Right forelimb (tissue), 1 donor: ENCODE measurements at regions not wholly inside any gene's neighbourhood (a gene's known extent, or its start where the extent isn't known, plus 50 kb on each side); places are given as distances from the start of the nearest gene placed in this dataset.
A peak's percentile ranks its signal among the peaks of the same experiment; 100 is the strongest.
"Not testable (repeated sequence)": the region's sequence is repeated elsewhere in the genome, so short reads cannot be mapped to it uniquely, and the experiment has no call there.

Source experiments
- DNase-seq: peaks from one replicate; pipeline ENCODE4 v3.0.0-alpha.2; 2018

DNA sequence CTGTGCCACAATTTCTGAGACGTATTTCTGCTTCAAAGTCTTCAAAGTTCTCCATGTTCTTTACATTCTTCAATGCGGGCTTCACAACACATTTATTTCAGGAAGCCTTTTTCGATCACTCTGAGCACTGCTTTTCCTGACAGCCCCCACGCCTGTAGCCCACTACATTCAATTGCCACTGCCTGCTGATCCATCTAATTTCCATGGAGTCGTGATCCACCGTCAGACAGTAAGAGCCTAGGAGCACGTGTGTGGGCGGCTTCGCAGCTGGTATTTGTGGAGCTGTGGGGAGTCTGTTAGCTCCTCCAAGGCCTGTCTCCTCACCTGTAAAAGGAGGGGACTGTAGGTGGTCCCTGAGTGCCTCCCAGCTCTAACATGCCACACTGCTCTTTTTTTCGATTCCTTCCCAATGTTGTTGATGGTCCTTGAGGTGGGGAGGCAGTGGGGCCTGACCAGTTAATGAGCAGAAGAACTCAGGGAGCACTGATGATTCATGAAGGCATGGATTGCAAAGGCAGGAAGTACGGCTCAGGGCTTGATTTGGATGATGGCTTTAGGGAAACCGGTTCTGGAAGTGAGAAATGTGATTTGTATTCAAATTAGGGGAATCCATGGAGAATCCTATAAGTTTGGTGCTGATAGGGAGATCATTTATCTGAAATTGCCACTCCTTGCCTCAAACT is 401.1 kb upstream of the PODXL start:
- no peak for DNase-seq

DNA sequence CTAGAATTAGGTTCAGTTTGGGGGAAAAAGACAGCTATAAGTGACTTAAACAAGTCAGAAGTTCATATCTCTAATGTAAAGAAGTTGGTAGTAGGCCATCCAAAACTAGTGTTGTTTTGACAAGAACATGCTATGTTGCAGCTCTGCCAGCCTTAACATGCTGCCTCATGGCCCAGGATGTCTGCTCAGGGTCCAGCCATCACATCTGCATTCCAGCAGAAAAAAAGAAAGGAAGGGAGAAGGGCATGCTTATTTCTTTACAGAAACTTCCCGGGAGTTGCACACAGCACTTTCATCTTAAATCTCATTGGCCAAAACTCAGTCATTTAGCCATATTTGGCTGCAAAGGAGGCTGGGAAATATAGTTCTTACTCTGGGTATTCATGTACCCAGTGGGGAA is 400.4 kb upstream of the PODXL start:
- DNase-seq = no peak

DNA sequence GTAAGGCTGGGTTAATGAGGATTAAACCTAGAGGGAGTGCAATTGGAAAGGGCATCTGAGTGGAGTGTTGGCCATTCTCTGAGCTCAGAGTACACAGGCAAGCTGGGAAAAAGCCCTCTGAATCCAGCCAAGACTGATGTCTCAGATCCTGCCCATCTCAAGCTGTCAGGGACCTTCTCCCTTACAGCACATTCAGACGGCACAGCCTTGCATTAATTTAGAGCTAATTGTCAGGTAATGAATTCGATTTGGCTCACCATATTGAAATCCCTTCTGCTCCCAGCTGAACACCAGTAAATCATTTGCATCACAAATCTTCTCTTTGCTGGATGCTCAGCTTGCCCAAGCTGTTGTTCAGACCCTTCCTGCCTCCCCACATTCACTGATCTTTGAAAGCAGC is 399.3 kb upstream of the PODXL start:
- no peak for DNase-seq

DNA sequence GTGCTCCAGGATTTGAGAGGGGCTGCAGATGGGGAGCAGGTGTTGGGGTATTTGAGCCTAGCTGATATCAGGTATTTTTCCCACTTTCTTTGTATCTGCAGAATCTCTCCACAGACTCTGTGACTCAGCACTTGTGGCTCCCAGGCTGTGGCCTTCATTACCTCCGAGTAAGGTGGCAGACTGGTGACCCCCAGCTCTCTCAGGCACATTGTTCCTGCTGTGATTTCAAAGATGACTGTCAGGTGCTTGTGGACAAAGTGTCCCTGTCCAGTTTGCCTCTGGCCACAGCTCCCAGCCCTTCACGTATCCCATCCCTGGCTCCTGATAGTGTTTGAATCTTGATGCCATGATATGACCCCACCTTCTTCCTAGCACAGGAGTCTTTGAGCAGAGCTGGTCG is 396.8 kb upstream of the PODXL start:
- no peak for DNase-seq

DNA sequence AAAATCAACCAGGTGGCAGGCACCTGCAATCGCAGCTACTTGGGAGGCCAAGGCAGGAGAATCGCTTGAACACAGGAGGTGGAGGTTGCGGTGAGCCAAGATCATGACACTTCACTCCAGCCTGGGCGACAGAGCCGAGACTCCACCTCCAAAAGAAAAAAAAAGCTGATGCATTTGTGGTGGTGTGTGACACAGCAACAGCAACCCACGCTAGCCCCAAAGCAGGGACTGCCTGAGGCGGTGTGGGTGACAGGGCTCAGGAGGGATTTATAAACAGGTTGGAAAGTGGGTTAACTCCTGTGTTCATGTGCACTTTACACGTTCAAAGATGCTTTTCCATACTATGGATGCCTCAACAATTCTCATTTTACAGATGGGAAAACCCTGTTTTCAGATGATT is 395.9 kb upstream of the PODXL start:
- no peak for DNase-seq

DNA sequence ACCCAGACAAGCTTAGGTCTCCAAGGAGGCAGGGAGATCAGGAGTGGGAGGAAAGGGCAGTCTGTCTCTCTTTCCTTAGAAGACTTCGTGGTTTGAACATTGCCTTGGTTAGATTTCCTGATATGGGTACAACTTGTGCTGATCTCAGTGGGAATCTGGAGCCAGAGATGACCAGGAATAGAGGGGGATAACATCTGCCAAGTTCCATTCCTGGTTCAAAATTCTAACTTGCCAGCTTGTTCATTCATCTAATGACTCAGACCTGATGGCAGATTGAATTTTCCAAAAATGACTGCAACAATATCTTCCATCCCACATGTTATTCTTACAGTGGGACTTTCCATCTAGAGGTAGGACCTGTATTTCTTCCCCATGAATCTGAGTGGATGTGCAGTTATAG is 394.3 kb upstream of the PODXL start:
- no peak for DNase-seq

DNA sequence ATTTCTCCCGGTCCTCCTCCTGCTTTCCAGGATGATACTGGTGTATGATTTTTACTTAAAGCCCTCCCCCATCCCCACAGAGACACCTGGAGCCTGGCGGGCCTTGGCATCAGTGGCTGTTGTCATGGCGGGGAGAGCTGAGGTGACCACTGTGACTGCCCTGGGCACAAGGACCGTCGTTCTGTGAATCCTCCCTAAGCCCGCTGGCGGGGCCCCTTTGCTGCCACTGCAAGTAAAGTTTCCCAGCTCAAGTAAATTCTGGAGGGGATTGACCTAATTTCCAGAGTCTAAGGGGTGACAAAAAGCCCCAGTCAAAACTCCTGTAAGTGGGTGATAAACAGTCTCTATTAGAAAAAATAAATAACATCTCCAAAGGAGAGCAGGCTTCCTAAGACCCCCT is 393.2 kb upstream of the PODXL start:
- no peak for DNase-seq

DNA sequence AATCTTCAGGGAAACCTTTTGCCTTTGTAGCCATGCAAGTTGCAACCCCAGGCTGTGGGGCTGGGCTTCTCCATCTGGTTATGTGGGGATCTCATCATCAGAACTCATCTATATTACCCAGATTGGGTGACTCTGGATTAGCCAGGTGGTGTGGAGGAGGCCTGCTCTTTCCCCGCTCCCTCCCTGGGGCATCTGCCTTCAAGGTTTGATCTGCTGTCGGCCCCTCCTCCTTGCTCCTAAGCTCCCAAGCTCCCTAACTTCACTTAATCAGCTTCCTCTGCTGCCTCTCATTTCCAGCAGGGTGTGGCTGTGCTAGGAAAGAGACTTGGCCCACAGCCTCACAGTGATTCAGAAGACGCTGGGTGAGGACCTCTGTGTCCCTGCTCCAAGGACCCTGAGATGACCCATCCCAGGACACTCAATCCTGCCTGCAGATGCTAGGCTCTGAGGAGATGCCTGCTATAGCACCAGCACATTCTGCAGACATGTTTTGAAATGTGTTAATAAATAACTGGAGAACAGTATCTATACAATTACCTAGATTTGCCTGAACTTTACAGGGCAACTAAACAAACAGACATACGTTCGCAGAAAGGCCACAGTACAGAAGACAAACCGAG is 392.1 kb upstream of the PODXL start:
- no peak for DNase-seq

DNA sequence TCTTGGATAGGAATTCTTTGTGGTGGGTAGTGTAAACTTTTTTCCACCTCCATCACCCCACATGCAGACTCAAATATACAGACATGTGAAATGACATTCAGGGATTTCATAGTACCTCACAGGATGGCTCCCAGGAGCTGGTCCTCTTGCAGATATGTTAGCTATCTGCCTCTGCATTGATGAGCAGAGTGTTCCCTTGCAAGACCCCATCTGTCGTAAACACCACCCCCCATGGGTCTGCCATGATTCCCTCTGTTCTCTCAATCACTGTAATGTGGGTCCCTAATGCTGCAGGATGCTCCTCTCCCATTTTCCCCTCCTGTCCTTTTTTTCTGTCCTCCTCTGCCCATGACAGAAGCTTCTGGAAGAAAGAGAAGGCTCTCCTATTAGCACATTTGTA is 391.2 kb upstream of the PODXL start:
- no peak for DNase-seq

DNA sequence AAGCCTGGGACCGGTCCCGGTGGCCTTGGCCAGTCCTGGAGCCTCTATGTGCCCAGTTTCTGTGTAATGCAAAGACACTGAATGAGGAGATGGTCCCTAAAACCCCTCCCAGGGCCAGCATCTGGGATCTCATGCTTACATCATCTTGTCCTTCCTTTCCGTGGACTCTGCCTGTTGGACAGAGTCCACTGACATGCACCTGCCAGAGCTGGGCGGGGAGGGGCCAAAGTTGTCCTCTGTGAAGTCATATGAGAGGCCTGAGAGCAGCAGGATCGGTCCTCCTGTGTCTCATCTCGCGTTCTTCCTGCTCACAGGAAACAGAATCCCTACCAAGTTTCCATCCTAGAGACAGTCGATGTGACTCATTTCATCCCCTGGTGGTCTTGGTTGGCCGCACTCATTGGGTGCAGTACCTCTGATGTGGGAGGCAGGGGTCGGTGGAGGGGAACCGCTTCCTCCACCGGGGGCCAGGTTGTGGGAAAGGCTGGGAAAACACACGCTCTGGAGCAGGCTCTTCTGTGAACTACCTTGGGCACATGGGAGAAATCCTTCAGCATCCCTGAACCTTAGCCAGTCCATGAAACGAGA is 389.6 kb upstream of the PODXL start:
- DNase-seq = no peak

DNA sequence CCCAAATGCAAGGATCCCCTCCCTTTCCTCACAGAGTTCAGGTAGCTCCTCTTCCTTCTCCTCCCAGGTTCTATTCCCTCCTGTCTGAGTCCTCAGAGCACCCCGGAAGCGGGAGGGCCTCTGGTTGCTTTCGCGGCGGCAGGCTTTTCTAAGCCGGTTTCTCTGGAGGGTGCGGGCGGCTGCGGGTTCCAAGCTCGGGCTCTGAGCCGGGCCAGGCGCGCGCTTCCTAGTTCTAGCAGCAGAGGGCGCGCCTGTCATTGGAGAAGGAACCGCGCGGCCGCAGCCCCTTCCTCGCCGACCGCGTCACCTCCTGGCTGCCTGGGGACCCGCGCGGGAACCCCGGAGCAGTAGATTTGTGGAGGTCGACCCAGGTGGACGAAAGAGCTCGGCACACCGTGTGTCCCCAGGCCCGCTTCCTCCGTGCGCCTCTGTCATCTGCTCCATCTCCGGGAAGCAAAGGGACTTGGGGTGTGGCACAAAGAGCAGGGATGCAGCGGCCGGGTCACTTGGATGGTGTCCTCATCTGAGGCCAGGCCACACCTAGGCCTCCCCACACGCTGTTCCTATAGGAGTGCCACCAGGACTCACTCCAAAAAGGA is 389.0 kb upstream of the PODXL start:
- peak; percentile 70 for DNase-seq

DNA sequence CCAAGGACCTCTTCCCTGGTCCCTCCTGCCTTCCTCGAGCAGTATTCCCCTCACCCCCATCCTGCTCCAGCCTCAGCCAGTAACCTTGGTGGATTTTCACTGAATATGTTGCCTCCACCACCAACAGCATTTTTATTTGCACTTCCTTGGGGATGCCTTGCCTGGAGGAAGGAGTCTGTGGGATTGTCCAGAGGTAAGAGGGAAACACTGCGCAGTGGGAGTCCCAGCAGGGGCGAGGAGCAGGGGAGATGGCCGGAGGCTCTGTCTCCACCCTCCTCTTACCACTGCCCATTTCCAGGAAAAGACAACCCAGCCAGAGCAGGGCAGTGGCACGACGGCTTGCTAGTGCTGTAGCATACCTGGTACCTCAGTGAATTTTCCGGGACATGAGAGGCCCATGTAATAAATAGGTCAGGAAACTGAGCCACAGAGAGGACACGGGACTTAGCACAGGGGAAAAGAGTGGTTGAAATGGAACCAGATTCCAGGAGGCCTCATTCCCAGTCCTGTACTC is 388.2 kb upstream of the PODXL start:
- no peak for DNase-seq

DNA sequence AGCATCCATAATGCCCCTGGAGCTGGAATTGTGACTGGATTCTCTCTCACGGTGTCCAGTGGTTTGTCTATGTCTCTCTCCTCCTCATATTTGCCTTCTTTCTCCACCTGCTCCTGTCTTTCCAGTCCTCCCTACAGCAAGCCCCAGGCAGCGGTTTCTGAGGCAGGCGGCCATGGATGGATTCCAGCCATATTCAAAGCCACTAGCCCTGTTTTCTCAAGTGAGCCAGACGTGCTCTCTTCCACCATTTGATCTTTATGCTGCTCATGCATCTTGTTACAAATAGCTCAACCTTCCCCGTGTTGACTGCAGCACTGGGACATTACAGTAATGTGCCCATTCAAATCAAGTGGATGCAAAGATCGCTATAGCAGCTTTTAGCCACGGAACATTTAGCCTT is 387.2 kb upstream of the PODXL start:
- DNase-seq = no peak

DNA sequence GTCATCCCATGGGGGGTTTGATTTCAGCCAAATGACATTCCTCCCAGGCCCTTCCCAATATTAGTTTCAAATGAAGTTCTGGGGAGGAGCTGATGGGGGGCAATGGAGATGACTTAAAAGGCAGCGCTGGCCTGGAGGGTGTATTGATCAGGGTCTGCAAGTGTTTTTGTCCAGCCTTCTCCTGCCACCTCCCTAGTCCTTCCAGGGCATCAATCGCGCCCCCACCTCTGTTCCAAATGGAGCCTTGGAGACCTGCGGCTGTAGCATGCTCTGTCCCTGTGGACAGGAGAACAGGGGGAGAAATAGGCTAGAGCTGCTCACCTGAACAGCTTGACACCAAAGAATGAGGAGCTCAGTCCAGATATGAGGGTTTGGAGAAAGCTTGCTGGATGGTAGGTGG is 386.8 kb upstream of the PODXL start:
- DNase-seq = no peak

DNA sequence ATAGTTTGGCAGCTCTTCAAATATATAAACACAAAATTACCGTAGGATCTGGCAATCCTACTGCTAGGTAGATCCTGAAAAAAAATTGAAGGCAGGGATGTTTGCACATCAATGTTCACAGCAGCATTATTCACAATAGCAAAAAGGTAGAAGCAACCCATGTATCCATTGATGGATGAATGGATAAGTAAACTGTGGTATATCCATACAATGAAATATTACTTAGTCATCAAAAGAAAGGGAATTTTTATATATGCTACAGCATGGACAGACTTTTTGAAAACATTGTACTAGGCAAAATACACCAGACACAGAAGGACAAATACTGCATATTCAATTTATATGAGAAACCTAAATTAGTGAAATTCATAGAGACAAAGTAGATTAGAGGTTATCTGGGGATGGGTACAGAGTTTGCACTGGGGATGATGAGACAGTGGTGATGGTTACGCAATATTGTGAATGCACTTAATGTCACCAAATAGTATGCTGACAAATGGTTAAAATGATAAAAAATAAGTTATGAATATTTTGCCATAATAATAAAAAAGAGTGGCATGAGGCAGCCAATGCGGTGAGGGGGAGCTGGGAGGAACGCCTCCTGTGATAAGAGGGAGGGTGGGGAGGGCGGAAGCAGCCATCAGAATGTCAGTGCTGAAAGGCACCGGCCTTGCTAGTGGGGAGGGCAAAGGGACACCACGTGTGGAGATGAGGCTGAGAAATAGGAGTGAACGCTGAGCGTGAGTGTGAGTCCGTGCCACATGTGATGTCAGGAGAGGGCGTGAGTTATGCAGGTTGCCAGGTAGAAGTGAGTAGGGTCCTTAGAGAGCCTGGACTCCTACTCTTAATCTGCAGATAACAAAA is 386.1 kb upstream of the PODXL start:
- DNase-seq = no peak

DNA sequence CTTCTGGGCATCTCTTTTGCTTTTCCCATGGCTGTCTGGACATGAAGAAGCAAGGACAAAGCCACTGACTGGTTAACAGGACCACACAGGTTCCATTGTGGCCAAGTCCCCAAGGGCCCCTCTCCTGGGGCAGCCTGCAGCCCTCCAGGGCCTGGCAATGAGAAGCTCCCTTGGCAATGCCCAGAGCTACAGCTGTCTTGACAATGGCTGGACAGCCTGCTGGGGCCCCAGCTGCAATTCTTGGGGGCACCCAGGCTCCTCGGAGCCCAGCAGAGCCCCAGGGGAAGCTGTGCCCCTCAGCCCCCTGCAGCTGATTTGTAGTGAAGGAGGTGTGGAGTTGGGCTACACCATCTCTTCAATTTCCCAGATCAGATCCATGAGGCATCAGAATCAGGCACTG is 384.9 kb upstream of the PODXL start:
- DNase-seq = no peak

DNA sequence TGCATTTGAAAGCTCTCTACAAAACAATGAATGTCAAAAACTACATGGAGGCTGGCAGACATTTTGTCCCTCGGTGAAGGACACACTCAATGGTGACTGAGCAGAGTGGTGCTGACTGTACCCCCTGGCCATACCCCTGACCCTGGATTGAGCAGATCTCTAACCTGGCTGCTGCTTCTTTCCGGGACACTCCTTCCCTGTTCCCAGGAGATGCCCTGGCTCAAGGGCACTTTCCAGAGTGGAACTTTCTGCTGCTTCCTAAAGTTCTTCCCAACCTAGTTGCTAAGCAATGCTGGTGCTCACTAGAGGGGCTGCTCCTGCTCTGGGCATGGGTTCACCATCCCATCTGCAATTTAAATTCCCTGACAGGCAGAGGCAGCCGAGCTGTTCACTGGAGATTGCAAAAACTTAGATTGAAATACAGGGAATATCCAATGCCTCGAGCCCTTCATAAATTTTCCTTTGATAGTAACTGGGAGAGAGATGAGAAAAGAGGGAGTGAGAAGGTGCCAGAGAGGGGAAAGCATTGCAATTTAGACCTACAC is 384.3 kb upstream of the PODXL start:
- DNase-seq = no peak

DNA sequence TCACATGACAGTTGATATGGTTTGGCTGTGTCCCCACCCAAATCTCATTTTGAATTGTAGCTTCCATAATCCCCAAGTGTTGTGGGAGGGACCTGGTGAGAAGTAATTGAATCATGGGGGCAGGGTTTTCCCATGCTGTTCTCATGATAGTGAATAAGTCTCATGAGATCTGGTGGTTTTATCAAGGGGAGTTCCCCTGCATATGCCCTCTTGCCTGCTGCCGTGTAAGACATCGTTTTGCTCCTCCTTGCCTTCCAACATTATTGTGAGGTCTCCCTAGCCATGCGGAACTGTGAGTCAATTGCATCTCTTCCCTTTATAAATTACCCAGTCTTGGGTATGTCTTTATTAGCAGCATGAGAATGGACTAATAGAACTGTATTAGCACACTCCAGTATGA is 382.4 kb upstream of the PODXL start:
- DNase-seq = not testable (repeated sequence)

DNA sequence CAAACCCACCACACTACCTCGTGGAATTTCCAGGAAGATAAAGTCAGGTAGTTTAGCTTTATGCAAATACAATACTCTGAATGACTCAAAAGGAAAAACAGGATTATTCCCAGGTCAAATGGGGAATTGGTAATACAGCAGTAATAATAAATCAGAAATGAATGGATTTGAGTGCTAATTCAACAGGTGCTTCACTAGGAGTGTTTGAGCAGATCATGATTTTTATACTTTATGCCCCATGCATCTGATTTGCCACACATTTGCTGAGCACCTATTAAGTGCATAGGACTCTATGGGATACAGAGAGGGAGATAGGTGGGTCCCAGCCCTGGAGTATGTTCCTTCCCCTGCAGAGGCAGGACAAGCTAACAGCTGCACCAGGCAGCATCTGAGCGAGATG is 381.4 kb upstream of the PODXL start:
- DNase-seq = no peak

DNA sequence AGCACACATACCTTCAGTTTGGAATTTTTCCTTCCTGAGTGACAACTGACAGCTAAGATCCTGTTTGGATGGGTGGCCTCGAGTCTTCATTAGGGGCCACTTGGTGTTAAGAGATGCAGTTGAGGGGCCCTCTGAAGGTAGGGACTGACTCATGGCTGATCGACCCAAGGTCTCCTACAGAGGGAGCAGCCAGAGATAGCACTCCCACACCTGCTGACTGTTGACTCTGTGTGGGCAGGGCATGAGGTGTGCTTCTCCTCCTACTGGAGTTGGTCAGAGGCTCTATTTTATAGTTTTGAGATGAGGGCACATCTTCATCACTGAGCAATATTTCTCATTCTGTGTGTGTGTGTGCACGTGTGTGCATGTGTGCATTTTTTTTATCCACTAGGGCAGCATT is 378.8 kb upstream of the PODXL start:
- no peak for DNase-seq

DNA sequence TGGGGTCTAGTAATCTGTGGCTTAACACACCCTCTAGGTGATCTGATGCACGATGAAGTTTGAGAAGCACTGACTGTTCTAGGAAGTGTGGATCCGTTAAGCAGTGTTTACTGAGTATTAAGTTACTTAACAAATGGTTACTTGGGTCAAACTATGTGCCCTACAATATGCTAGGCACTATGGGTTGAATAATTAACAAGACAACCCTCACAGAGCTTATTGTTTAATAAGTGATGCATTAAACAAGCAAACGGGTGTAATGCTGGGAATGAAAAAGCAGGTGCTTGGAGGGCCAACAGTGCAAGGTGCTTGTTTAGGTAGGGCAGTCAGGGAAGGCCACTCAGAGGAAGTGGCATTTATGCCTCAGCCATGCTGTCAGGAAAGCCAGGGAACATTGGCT is 378.0 kb upstream of the PODXL start:
- DNase-seq = no peak

DNA sequence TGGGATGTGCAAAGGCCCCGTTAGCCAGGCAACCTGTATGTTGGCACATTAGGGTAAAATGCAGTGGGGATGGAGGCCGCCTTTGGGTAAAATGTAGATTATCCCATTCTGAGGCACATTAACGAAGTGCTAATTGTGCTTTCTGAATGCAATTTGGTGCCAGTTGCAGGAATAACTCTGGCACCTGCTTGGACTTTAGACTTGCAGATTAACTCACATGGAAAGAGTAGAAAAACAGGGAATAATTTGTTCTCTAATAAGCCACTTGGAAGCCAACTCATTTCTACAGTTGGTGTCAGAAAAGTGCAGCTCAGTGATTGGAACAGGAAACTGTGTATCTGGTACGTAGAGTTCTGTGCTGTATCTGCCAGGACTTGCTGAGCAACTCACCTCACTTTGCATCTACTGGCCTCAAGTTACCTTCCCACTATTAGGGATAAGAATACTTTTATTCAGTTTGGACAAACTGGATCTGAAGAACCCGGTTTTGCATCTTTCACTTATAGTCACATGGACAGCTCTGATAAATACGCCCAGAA is 377.4 kb upstream of the PODXL start:
- no peak for DNase-seq

DNA sequence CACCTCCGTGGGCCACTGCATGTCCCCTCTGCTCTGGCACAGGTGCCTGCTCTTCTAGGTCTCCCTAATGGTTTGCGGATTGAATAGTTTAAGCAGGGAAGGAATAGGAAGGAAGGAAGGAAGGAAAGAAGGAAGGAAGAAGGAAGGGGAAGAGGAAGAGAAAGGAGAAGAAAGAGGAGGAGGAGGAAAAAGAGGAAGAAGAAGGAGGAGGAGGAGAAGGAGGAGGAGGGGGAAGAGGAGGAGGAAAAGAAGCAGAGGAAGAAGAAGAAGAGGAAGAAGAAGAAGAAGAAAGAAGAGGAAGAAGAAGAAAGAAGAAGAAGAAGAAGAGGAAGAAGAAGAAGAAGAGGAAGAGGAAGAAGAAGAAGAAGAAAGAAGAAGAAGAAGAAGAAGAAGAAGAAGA is 376.8 kb upstream of the PODXL start:
- not testable (repeated sequence) for DNase-seq
